ENCODE measurements at regions not wholly inside any gene's neighbourhood (a gene's known extent, or its start where the extent isn't known, plus 50 kb on each side); places are given as distances from the start of the nearest gene placed in this dataset.

DNA sequence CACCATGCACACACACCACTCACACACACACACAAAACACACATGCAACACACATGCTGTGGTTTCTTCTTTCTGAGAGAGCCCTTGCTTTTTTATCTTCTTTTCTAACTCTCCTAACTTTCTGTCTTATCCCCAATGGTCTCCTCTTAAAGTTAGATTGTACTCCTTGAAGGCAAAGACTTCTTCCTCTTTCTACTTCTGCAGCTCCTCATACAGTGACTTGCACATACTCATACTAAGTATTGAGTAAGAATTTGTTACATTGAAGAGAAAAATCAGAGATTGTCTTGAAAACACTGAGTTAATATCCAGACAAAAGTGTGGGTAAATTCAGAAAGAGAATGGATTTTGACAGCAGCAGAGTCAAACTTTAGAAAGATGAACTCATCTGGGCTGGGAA is 64.4 kb downstream of the GTPBP8 start:
- no peaks in the 10 kb centered on the region for H4K20me1 ChIP-seq (ENCODE audit: control insufficient read depth, insufficient read depth, insufficient read length)
- no peak overlapping the region for H3K56ac ChIP-seq (ENCODE audit: insufficient read length, low read depth, low read length)
- no peaks in the 10 kb centered on the region for H3K23me2 ChIP-seq (ENCODE audit: insufficient read length, low read depth, low read length, poor library complexity, severe bottlenecking)
- H4K91ac ChIP-seq (ENCODE audit: insufficient read length, low read depth, low read length) = no peak overlapping the region
- no peak overlapping the region for H3K23ac ChIP-seq (ENCODE audit: insufficient read length, low read depth, low read length)
- H3K4me1 ChIP-seq (ENCODE audit: insufficient read depth, low read length) = no peaks in the 10 kb centered on the region; the same call in 1 of the 2 replicates
- H2BK12ac ChIP-seq (ENCODE audit: insufficient read length, low read depth, low read length) = no peak overlapping the region
- H3K79me2 ChIP-seq (ENCODE audit: insufficient read depth, low read length) = no peaks in the 10 kb centered on the region
- Mint-ChIP-seq H3K27ac (no peak overlapping the region), H3K9me3 (no peaks in the 10 kb centered on the region), H3K4me1 (peaks cover 3% of the 10 kb centered on the region in 2 experiments; a peak in 2 of 4 replicates), H3K4me3 (no peak overlapping the region), H3K27me3 (ENCODE audit: low read depth) (peaks cover 11% of the 10 kb centered on the region), H3K36me3 (ENCODE audit: insufficient read depth in 1 of 3, low read depth in 3 of 3) (no peaks in the 10 kb centered on the region)
- H3K79me1 ChIP-seq (ENCODE audit: insufficient read depth, low read depth, low read length, poor library complexity, severe bottlenecking) = no peaks in the 10 kb centered on the region
- H3T11ph ChIP-seq (ENCODE audit: low read length) = no peak overlapping the region
- H2BK20ac ChIP-seq (ENCODE audit: low read depth, low read length, poor library complexity, severe bottlenecking) = no peak overlapping the region
- no peak overlapping the region for H3K9ac ChIP-seq (ENCODE audit: extremely low read depth, insufficient read length, low read length)
- TF ChIP-seq, protein P1, sequence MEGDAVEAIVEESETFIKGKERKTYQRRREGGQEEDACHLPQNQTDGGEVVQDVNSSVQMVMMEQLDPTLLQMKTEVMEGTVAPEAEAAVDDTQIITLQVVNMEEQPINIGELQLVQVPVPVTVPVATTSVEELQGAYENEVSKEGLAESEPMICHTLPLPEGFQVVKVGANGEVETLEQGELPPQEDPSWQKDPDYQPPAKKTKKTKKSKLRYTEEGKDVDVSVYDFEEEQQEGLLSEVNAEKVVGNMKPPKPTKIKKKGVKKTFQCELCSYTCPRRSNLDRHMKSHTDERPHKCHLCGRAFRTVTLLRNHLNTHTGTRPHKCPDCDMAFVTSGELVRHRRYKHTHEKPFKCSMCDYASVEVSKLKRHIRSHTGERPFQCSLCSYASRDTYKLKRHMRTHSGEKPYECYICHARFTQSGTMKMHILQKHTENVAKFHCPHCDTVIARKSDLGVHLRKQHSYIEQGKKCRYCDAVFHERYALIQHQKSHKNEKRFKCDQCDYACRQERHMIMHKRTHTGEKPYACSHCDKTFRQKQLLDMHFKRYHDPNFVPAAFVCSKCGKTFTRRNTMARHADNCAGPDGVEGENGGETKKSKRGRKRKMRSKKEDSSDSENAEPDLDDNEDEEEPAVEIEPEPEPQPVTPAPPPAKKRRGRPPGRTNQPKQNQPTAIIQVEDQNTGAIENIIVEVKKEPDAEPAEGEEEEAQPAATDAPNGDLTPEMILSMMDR (conservative IDR thresholded peaks at IDR 0.05) = no peak
- no peak overlapping the region for H2BK15ac ChIP-seq (ENCODE audit: low read depth, low read length)
- no peak for DNase-seq
- H2AFZ ChIP-seq (ENCODE audit: low read length) = no peak overlapping the region
- H2AK5ac ChIP-seq (ENCODE audit: insufficient read length, low read length) = no peak overlapping the region
- no peak overlapping the region for H4K5ac ChIP-seq (ENCODE audit: insufficient read length, low read depth, low read length)
- no peak overlapping the region for H4K8ac ChIP-seq (replicated peaks; ENCODE audit: insufficient read length, low read depth, low read length)
- no peak overlapping the region for H2BK120ac ChIP-seq (ENCODE audit: low read depth, low read length, poor library complexity, severe bottlenecking)
- H3K18ac ChIP-seq (ENCODE audit: insufficient read length, low read depth, low read length) = no peak overlapping the region
- H3K27me3 ChIP-seq (ENCODE audit: insufficient read depth, low read length) = no peaks in the 10 kb centered on the region
- no peaks in the 10 kb centered on the region for H3K9me3 ChIP-seq (ENCODE audit: control insufficient read depth, low read depth, low read length)
- H2BK5ac ChIP-seq (ENCODE audit: insufficient read length, low read length) = no peak overlapping the region
- H3K27ac ChIP-seq (ENCODE audit: insufficient read length, low read depth, low read length) = no peak overlapping the region
- no peak overlapping the region for H3K4me2 ChIP-seq (ENCODE audit: insufficient read depth, insufficient read length, low read length)
- H3K14ac ChIP-seq (ENCODE audit: insufficient read depth, low read length) = no peak overlapping the region
- no peak overlapping the region for H3K4ac ChIP-seq (ENCODE audit: low read depth, low read length)
